T-helper 17 cell (primary cell): ENCODE measurements at regions not wholly inside any gene's neighbourhood (a gene's known extent, or its start where the extent isn't known, plus 50 kb on each side); places are given as distances from the start of the nearest gene placed in this dataset.

Source experiments
- ATAC-seq: fragments of 150-1000 bp; cut with Tn5 transposase; 2 replicates; pipeline ENCODE4 v1.10.0; 2021; ENCODE audit warnings: mild to moderate bottlenecking, moderate library complexity
- DNase-seq, 3 donors: peaks; one replicate each; pipeline versions ENCODE4 v3.0.0 to v3.0.0-alpha.2; 2020 to 2021
- H3K9me3 ChIP-seq: one replicate; pipeline ENCODE4 v1.7.0; 2013; ENCODE audit warnings: low read length, mild to moderate bottlenecking; ENCODE audit not compliant: control insufficient read depth, poor library complexity, severe bottlenecking
- H3K27ac Mint-ChIP-seq: one replicate; pipeline ENCODE4 v1.8.0; 2022; ENCODE audit warnings: mild to moderate bottlenecking, moderate library complexity, mixed read lengths
- H3K27me3 Mint-ChIP-seq: one replicate; pipeline ENCODE4 v1.8.0; 2022; ENCODE audit warnings: mixed read lengths
- H3K36me3 Mint-ChIP-seq: one replicate; pipeline ENCODE4 v1.8.0; 2022; ENCODE audit warnings: low read depth, mixed read lengths
- H3K4me1 Mint-ChIP-seq: one replicate; pipeline ENCODE4 v1.8.0; 2022; ENCODE audit warnings: mild to moderate bottlenecking, mixed read lengths
- H3K4me3 Mint-ChIP-seq: one replicate; pipeline ENCODE4 v1.8.0; 2022; ENCODE audit warnings: mild to moderate bottlenecking, moderate library complexity, mixed read lengths

GRCh38 chr10:107577221-107577620 lies 412.7 kb upstream of the SORCS1 start:
- H3K27ac Mint-ChIP-seq, result no peak overlapping the region
- DNase-seq (no peak), ATAC-seq (no peak)
- no peaks in the 10 kb centered on the region for H3K4me1 Mint-ChIP-seq
- H3K9me3 ChIP-seq, result no peaks in the 10 kb centered on the region
- H3K36me3 Mint-ChIP-seq, result no peaks in the 10 kb centered on the region
- H3K27me3 Mint-ChIP-seq, result no peaks in the 10 kb centered on the region
- no peak overlapping the region for H3K4me3 Mint-ChIP-seq

DNA sequence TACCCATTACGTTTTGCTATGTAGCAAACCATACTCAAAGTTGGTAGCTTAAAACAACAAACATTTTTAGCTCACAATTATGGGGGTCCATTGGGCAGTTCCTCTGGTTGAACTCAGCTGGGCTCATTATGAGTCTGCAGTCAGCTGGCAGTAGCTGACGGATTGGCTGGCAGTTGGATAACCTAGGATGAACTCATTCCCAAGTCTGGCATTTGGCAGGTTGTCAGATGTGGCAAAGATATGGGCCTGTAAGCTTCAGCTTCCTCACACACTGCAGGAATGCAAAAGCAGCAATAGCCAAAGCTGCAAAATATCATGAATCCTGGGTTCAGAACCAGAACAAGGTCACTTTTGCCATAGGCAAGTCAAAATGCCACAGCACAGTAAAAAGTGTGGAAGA lies 412.2 kb upstream of the SORCS1 start:
- no peaks in the 10 kb centered on the region for H3K4me1 Mint-ChIP-seq

GRCh38 chr10:107565014-107565413 lies 400.5 kb upstream of the SORCS1 start:
- Mint-ChIP-seq H3K27ac (no peak overlapping the region), H3K4me3 (no peak overlapping the region), H3K36me3 (no peaks in the 10 kb centered on the region), H3K4me1 (no peaks in the 10 kb centered on the region), H3K27me3 (no peaks in the 10 kb centered on the region)
- DNase-seq, result no peak
- H3K9me3 ChIP-seq, result no peaks in the 10 kb centered on the region
- no peak for ATAC-seq

More for the DNA sequence above, 412.2 kb upstream of the SORCS1 start:
- Mint-ChIP-seq H3K36me3 (no peaks in the 10 kb centered on the region), H3K27ac (no peak overlapping the region), H3K4me3 (no peak overlapping the region), H3K27me3 (no peaks in the 10 kb centered on the region)
- DNase-seq, result no peak
- no peak for ATAC-seq
- no peaks in the 10 kb centered on the region for H3K9me3 ChIP-seq

DNA sequence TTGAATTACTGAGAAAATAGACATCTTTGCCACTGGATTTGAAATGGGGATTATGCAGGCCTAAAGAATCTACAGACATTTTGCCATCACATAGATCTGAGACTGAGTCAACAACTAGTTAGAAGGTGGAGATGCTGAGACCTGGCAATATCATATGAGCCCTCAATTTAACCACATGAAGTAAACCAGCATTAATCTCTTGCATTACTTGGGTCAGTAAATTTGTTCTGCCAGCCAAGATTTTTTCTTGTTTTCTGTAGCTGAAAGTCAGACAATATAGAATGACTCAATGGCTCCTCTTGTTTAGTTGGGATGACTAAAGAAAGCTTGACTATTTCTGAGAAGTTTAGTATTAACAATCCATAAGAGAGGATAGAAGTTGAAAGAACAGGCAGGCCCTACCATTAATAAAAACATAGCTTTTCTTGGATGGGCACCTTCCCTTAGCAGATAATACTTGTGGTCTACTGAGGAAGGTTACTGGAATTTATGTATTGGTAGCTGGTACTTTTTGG lies 396.7 kb upstream of the SORCS1 start:
- Mint-ChIP-seq H3K36me3 (no peaks in the 10 kb centered on the region), H3K27ac (no peak overlapping the region), H3K4me1 (no peaks in the 10 kb centered on the region), H3K4me3 (no peak overlapping the region), H3K27me3 (no peaks in the 10 kb centered on the region)
- no peak for ATAC-seq
- H3K9me3 ChIP-seq, result no peaks in the 10 kb centered on the region
- DNase-seq, result no peak

DNA sequence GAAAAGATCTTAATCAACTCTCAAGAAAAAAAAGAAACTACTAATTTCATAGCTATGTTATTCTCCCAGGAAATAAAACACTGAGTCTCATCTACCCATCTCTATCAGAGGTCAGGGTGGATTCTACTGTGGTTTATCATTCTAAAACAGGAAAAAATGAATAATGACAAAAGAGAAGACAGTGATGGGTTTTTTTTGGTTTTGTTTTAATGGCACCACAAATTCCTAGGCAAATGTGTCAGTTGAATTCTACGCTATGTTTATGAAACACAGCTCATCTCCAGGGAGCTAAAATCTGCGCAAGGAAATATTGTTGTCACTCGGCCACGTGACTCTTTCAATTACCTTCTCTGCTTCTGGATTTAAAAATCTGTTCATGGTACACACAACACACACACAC lies 393.4 kb upstream of the SORCS1 start:
- Mint-ChIP-seq H3K27me3 (no peaks in the 10 kb centered on the region), H3K4me1 (no peaks in the 10 kb centered on the region), H3K27ac (no peak overlapping the region), H3K4me3 (no peak overlapping the region), H3K36me3 (no peaks in the 10 kb centered on the region)
- no peak for ATAC-seq
- H3K9me3 ChIP-seq, result no peaks in the 10 kb centered on the region
- no peak for DNase-seq

DNA sequence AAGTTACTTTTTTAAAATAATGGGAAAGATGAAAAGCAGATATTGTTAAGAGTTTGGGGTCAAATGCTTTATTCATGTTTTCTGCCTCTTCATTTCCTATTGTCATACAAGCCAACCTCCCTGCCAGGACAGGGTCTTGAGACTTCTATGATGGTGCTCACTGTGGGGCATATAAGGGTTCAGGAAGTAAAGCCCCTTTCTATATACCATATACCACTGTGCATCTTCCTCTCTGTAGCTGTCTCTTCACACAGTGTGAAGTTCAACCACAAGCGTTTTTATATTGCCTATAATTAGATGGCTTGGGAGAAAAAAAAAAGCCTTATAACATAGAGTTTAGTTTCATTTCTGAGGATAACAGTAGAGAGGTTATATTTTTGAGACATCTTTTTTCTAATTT lies 389.8 kb upstream of the SORCS1 start:
- Mint-ChIP-seq H3K27ac (no peak overlapping the region), H3K4me3 (no peak overlapping the region), H3K36me3 (no peaks in the 10 kb centered on the region), H3K27me3 (no peaks in the 10 kb centered on the region), H3K4me1 (no peaks in the 10 kb centered on the region)
- DNase-seq (no peak), ATAC-seq (no peak)
- H3K9me3 ChIP-seq, result no peaks in the 10 kb centered on the region

DNA sequence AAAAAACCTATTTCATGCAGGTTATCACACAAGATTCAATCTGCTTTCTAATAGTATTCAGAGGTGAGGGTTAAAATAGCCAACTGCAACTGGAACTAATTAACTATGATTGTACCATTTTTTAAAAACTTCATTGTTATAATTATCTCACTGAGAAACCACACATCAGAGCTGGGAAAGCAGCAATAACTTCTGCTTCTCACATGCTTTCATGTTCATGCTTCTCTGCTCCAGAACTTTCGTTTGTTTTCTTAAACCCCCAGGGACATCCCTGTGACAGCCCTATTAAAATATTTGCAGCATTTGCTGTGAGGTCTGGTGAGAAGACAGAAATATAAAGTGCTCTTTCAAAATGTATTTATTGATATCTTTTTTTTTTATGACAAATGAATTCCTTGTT lies 389.0 kb upstream of the SORCS1 start:
- H3K9me3 ChIP-seq, result no peaks in the 10 kb centered on the region
- Mint-ChIP-seq H3K27ac (no peak overlapping the region), H3K4me1 (no peaks in the 10 kb centered on the region), H3K36me3 (no peaks in the 10 kb centered on the region), H3K27me3 (no peaks in the 10 kb centered on the region), H3K4me3 (no peak overlapping the region)
- DNase-seq (no peak), ATAC-seq (no peak)

DNA sequence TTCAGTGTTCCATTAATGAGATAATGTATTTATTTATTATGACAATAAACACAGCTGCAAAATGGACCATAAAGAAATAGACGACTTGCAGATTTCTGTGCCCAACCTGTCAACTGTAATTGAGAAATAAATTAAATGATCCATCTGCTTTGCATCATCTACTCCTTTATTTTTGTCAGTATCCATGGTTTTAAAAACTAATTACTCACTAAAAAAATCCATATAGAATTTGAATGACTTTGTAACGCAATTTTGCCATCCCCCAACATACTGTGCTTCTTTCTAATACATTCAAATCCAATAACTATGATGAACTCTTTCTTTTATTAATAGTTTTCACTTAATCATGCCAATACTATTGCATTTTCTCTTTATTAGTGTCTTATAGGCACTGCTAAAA lies 388.5 kb upstream of the SORCS1 start:
- H3K27me3 Mint-ChIP-seq, result no peaks in the 10 kb centered on the region
- no peaks in the 10 kb centered on the region for H3K4me1 Mint-ChIP-seq
- H3K27ac Mint-ChIP-seq, result no peak overlapping the region
- DNase-seq (no peak), ATAC-seq (no peak)
- H3K9me3 ChIP-seq, result no peaks in the 10 kb centered on the region
- H3K4me3 Mint-ChIP-seq, result no peak overlapping the region
- H3K36me3 Mint-ChIP-seq, result no peaks in the 10 kb centered on the region

DNA sequence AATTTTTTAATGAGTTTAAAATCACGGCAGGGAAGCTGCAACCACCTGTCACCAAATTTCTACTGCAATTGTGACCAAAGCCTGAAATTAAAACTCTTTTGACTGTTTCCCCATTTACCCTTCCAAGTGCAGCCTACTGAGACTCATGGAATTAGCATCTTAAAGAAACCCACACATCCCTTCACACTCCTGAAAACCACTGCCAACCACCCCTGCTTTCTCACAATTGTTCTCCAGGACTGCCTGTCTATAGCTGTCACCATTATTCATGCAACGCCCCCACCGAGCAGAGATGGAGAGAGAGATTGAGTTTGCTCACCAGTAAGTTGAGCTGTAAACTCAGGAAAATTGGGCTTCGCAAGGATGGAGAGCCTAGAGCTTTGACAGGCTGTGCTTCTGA lies 383.8 kb upstream of the SORCS1 start:
- H3K27ac Mint-ChIP-seq, result no peak overlapping the region

GRCh38 chr10:107546986-107547385 lies 382.5 kb upstream of the SORCS1 start:
- Mint-ChIP-seq H3K4me3 (no peak overlapping the region), H3K27ac (no peak overlapping the region), H3K36me3 (no peaks in the 10 kb centered on the region), H3K27me3 (no peaks in the 10 kb centered on the region), H3K4me1 (no peaks in the 10 kb centered on the region)
- H3K9me3 ChIP-seq, result no peaks in the 10 kb centered on the region
- no peak for DNase-seq
- ATAC-seq, result no peak

More for the DNA sequence above, 383.8 kb upstream of the SORCS1 start:
- ATAC-seq, result no peak
- Mint-ChIP-seq H3K4me3 (no peak overlapping the region), H3K4me1 (no peaks in the 10 kb centered on the region), H3K27me3 (no peaks in the 10 kb centered on the region), H3K36me3 (no peaks in the 10 kb centered on the region)
- no peaks in the 10 kb centered on the region for H3K9me3 ChIP-seq
- DNase-seq, result no peak

- H3K9me3 ChIP-seq, result no peaks in the 10 kb centered on the region
- Mint-ChIP-seq H3K4me3 (no peak overlapping the region), H3K27me3 (no peaks in the 10 kb centered on the region), H3K36me3 (no peaks in the 10 kb centered on the region), H3K4me1 (no peaks in the 10 kb centered on the region), H3K27ac (no peak overlapping the region)
- DNase-seq (no peak), ATAC-seq (no peak)
These were observed 381.8 kb upstream of the SORCS1 start for GRCh38 chr10:107546284-107546683.

GRCh38 chr10:107545717-107546116 lies 381.2 kb upstream of the SORCS1 start:
- no peak for DNase-seq
- H3K4me1 Mint-ChIP-seq, result no peaks in the 10 kb centered on the region
- no peak for ATAC-seq
- no peaks in the 10 kb centered on the region for H3K27me3 Mint-ChIP-seq
- no peaks in the 10 kb centered on the region for H3K36me3 Mint-ChIP-seq
- H3K9me3 ChIP-seq, result no peaks in the 10 kb centered on the region
- H3K4me3 Mint-ChIP-seq, result no peak overlapping the region
- no peak overlapping the region for H3K27ac Mint-ChIP-seq

DNA sequence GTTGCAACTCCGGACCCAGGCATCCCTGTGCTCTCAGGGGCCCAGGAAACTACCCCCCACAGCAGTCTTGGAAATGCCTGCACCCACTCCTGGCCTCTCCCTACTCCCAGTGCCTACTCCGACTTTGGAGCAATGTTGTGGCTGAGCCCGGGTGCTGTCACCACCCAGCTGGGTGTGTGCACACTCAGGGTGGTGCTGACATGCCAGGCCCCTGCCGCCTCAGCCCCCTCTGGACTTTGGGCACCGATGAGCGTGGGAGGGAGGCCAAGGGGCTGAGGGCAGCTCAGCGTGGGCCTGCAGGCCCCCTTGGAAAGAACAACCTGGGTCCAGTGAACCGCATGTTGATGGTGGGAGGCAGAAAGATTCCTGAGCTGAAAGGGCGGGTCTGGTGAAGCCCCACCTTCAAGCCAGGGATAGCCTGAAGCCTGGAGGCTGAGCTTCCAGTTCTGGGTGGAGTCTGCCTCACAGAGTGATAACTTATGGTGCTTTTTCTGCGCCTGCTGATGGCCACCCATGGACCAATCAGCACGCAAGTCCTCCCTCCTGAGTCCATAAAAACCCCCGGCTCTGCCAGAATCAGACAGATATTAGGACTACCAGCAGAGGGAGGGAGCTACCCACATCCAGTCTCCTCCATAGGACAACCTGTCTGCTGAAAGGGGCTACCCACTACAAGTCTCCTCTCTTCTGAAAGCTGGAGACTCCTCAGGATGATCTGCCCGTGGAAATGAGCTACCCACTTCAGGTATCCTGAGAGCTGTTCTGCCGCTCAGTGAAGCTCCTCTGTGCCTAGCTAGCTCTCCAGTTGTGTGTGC lies 380.4 kb upstream of the SORCS1 start:
- Mint-ChIP-seq H3K36me3 (no peaks in the 10 kb centered on the region), H3K27ac (no peak overlapping the region), H3K27me3 (no peaks in the 10 kb centered on the region), H3K4me1 (no peaks in the 10 kb centered on the region), H3K4me3 (no peak overlapping the region)
- no peak for DNase-seq
- no peak for ATAC-seq
- H3K9me3 ChIP-seq, result no peaks in the 10 kb centered on the region

GRCh38 chr10:107542607-107543006 lies 378.1 kb upstream of the SORCS1 start:
- no peaks in the 10 kb centered on the region for H3K9me3 ChIP-seq
- H3K27me3 Mint-ChIP-seq, result no peaks in the 10 kb centered on the region
- H3K4me3 Mint-ChIP-seq, result no peak overlapping the region
- H3K27ac Mint-ChIP-seq, result no peak overlapping the region
- no peaks in the 10 kb centered on the region for H3K4me1 Mint-ChIP-seq
- DNase-seq (no peak), ATAC-seq (no peak)
- no peaks in the 10 kb centered on the region for H3K36me3 Mint-ChIP-seq
